GM23338 (cell line): ENCODE measurements at regions not wholly inside any gene's neighbourhood (a gene's known extent, or its start where the extent isn't known, plus 50 kb on each side); places are given as distances from the start of the nearest gene placed in this dataset.

Source experiments
- CREB1 ChIP-seq: fragments of 250-450 bp; sonication (Bioruptor Pico); IDR thresholded peaks from 2 replicates; pipeline ENCODE4 v1.5.0; 2020; ENCODE audit warnings: low read depth, mild to moderate bottlenecking, moderate library complexity
- CTCF ChIP-seq, 2 experiments: fragments of 200-600 bp in 1 of 2; sonication (generic) in 1 of 2; conservative IDR thresholded peaks; 2 replicates each; pipeline versions ENCODE4 v1.5.1 to v1.6.1; 2016 to 2017; ENCODE audit warnings: antibody characterized with exemption in 2 of 2, low read depth in 2 of 2, mild to moderate bottlenecking in 2 of 2, moderate library complexity in 1 of 2
- EZH2 ChIP-seq: fragments of 200-600 bp; sonication (generic); IDR thresholded peaks from one replicate; pipeline ENCODE4 v1.8.0; 2017; ENCODE audit warnings: antibody characterized with exemption, mild to moderate bottlenecking, low read depth; ENCODE audit not compliant: unreplicated experiment
- POLR2AphosphoS5 ChIP-seq: IDR thresholded peaks from 2 replicates; pipeline ENCODE4 v1.6.1; 2016; ENCODE audit warnings: antibody characterized with exemption, low read depth
- REST ChIP-seq: IDR thresholded peaks from one replicate; pipeline ENCODE4 v1.6.1; 2018; ENCODE audit warnings: antibody characterized with exemption; ENCODE audit not compliant: unreplicated experiment
- STAT1 ChIP-seq: IDR thresholded peaks from one replicate; pipeline ENCODE4 v1.6.1; 2016; ENCODE audit warnings: antibody characterized with exemption; ENCODE audit not compliant: unreplicated experiment

DNA sequence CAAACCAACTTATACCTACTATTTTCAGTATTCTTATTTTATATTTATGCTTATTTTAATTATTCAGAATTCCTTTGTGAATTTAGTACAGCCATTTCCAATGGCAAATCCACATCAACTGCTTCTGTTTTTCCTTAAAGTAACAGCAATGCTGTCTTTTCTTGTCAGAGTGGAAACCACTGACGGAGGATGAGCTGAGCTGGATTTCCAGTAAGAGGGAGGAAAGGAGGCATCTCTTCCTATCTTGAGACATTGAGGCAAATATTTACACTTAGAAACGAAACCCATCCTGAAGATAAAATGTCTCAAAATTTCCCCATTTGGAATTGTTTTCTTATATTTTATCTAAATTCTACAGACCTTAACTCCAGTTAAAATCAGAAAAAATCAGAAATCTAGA, 66.1 kb upstream of the SLC44A3 start:
- TF ChIP-seq CTCF (conservative IDR thresholded peaks at IDR 0.05; ENCODE audit: low read depth in 2 of 2) (no peak), POLR2AphosphoS5 (no peak), EZH2 (no peak), CREB1 (no peak), STAT1 (no peak), REST (no peak)
